GM12872 (cell line): ENCODE measurements at regions not wholly inside any gene's neighbourhood (a gene's known extent, or its start where the extent isn't known, plus 50 kb on each side); places are given as distances from the start of the nearest gene placed in this dataset.

Experiments
- CTCF ChIP-seq: IDR thresholded peaks from 3 replicates; pipeline ENCODE4 v1.5.1; 2011; ENCODE audit warnings: low read depth, mild to moderate bottlenecking, low read length, moderate library complexity; ENCODE audit not compliant: insufficient read depth

GRCh38 chr1:163672976-163673758 lies 351.4 kb downstream of the NUF2 start:
- no peak for TF ChIP-seq CTCF

- no peak for TF ChIP-seq CTCF
Measured at GRCh38 chr1:163673759-163674151, 352.0 kb downstream of the NUF2 start.

- no peak for TF ChIP-seq CTCF
Measured at GRCh38 chr1:163674236-163674635, 352.5 kb downstream of the NUF2 start.

GRCh38 chr1:163684785-163685184 lies 363.0 kb downstream of the NUF2 start:
- no peak for TF ChIP-seq CTCF

- no peak for TF ChIP-seq CTCF
Measured at GRCh38 chr1:163692266-163692665, 370.5 kb downstream of the NUF2 start.

GRCh38 chr1:163697137-163697536 lies 375.4 kb downstream of the NUF2 start:
- TF ChIP-seq CTCF: no peak

GRCh38 chr1:163701783-163702374 lies 380.1 kb downstream of the NUF2 start:
- TF ChIP-seq CTCF: no peak
